Erythroblast (primary cell): ENCODE measurements at regions not wholly inside any gene's neighbourhood (a gene's known extent, or its start where the extent isn't known, plus 50 kb on each side); places are given as distances from the start of the nearest gene placed in this dataset.
"Not testable (repeated sequence)": the region's sequence is repeated elsewhere in the genome, so short reads cannot be mapped to it uniquely, and the experiment has no call there.

ENCODE experiments used
- DNase-seq, 2 experiments: peaks; one replicate each; lab custom pipeline; 2025; lab: John Stamatoyannopoulos, UW
- GATA1 ChIP-seq: IDR thresholded peaks from 2 replicates; pipeline ENCODE4 v1.6.1; 2011; ENCODE audit warnings: low read depth, mild to moderate bottlenecking, control low read depth, low read length, moderate library complexity
- POLR2A ChIP-seq: IDR thresholded peaks from 2 replicates; pipeline ENCODE4 v1.6.1; 2011; ENCODE audit warnings: mild to moderate bottlenecking, low read length

- no peak for TF ChIP-seq GATA1
- no peak for TF ChIP-seq POLR2A
- DNase-seq = no peak
These were observed 178.5 kb upstream of the N4BP1 start for GRCh38 chr16:48788475-48788874.

GRCh38 chr16:48745541-48745940 lies 135.6 kb upstream of the N4BP1 start:
- no peak for DNase-seq
- TF ChIP-seq GATA1 = no peak
- no peak for TF ChIP-seq POLR2A

GRCh38 chr16:48740964-48741363 lies 131.0 kb upstream of the N4BP1 start:
- DNase-seq = no peak
- TF ChIP-seq POLR2A = no peak

- DNase-seq = no peak
- TF ChIP-seq POLR2A = no peak
- no peak for TF ChIP-seq GATA1
These were observed 124.2 kb upstream of the N4BP1 start for GRCh38 chr16:48734220-48734619.

- no peak for DNase-seq
- no peak for TF ChIP-seq GATA1
- TF ChIP-seq POLR2A = no peak
These were observed 94.7 kb upstream of the N4BP1 start for GRCh38 chr16:48704710-48705109.

- TF ChIP-seq POLR2A (no peak), GATA1 (no peak)
- peak; percentile 60 to 69 for DNase-seq
These were observed 77.5 kb upstream of the N4BP1 start for GRCh38 chr16:48687421-48688038.

GRCh38 chr16:48684148-48684547 lies 74.2 kb upstream of the N4BP1 start:
- DNase-seq = no peak
- TF ChIP-seq GATA1 = no peak
- TF ChIP-seq POLR2A = no peak

- TF ChIP-seq POLR2A (no peak), GATA1 (no peak)
- DNase-seq = no peak
These were observed 73.0 kb upstream of the N4BP1 start for GRCh38 chr16:48682971-48683370.

- no peak for DNase-seq
- TF ChIP-seq GATA1 = no peak
- no peak for TF ChIP-seq POLR2A
These were observed 71.5 kb upstream of the N4BP1 start for GRCh38 chr16:48681520-48681919.

- TF ChIP-seq POLR2A (no peak), GATA1 (no peak)
These were observed 70.9 kb upstream of the N4BP1 start for GRCh38 chr16:48680881-48681280.

GRCh38 chr16:48676836-48677235 lies 66.9 kb upstream of the N4BP1 start:
- TF ChIP-seq GATA1 (no peak), POLR2A (no peak)
- no peak for DNase-seq

More at GRCh38 chr16:48680881-48681280, 70.9 kb upstream of the N4BP1 start:
- DNase-seq = no peak

- DNase-seq = not testable (repeated sequence)
These were observed 58.2 kb upstream of the N4BP1 start for GRCh38 chr16:48668184-48668583.

GRCh38 chr16:48659940-48660339 lies 50.0 kb upstream of the N4BP1 start:
- no peak for DNase-seq
- TF ChIP-seq GATA1 = no peak
- no peak for TF ChIP-seq POLR2A
